ENCODE measurements at regions not wholly inside any gene's neighbourhood (a gene's known extent, or its start where the extent isn't known, plus 50 kb on each side); places are given as distances from the start of the nearest gene placed in this dataset.

DNA sequence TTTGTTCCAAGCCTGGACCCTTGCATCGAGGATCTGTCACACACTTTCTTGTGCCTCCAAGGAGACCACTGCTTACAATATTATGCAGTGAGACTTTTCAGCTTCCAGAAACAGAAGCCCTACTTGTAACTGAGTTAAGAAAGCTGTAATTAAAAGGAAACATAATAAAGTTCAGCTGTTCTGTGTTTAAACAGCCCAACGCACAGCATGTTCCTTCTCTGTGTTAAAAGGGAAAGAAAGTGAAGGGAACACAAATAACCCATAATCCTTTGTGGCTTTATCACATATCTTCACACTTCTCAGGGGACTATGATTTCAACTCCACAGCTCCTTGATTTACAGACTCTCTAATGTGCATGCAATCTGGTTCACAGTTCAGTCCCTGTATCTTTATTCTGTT is 200.3 kb upstream of the MTNR1B start:
- in situ Hi-C loops (cut with HindIII; ENCODE audit: low pct_unique_long_range_greater_than_20kb, low sequenced_read_pairs) = no loop called here
- TF ChIP-seq JUND (IDR thresholded peaks at IDR 0.05; ENCODE audit: low read depth) = no peak
- no peak for DNase-seq (ENCODE audit: low read depth in 1 of 2, low spot score in 1 of 2)

DNA sequence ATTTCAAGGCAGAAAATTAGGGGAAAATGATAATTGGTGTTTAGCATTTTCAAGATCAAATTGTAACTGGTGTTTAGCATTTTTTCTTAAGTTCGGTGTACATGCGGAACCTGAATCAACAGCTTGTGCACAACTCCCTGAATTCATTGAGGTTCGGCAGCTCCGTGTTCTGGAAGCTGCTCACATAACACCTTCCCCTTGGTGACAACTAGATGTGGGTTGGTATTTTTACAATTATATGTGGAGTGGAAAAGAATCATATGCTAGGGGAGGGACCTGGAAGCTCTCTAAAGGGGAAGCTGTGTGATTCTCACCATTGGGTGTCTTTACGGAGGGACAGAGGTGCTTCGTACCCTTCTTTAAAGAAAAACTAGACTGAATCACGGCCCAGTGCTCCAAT is 199.0 kb upstream of the MTNR1B start:
- no peak for DNase-seq (ENCODE audit: low read depth in 1 of 2, low spot score in 1 of 2)
- TF ChIP-seq JUND (IDR thresholded peaks at IDR 0.05; ENCODE audit: low read depth) = no peak
- in situ Hi-C loops (cut with HindIII; ENCODE audit: low pct_unique_long_range_greater_than_20kb, low sequenced_read_pairs) = no loop called here

GRCh38 chr11:92770981-92771380 is 198.5 kb upstream of the MTNR1B start:
- no peak for TF ChIP-seq JUND (IDR thresholded peaks at IDR 0.05; ENCODE audit: low read depth)
- no peak for DNase-seq (ENCODE audit: low read depth in 1 of 2, low spot score in 1 of 2)
- in situ Hi-C loops (cut with HindIII; ENCODE audit: low pct_unique_long_range_greater_than_20kb, low sequenced_read_pairs) = no loop called here

DNA sequence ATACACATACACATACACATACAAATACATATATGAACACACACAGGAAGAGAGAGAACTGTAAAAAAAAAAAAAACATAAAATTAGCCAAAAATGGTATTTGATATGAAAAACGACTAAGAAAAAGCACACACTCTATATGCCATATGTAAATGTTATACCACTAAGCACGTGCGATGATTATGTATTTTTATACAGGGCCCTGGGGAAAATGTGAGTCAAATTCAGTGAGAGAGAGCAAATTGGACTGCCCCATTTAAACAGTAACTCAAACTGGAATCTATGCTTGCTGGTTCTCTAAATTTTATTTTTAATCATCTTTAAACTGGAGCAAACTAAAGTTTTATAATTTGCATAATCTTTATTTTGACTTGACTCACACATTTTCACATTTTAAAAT is 197.8 kb upstream of the MTNR1B start:
- no peak for TF ChIP-seq JUND (IDR thresholded peaks at IDR 0.05; ENCODE audit: low read depth)
- in situ Hi-C loops (cut with HindIII; ENCODE audit: low pct_unique_long_range_greater_than_20kb, low sequenced_read_pairs) = no loop called here

GRCh38 chr11:92775003-92775676 is 194.3 kb upstream of the MTNR1B start:
- DNase-seq (ENCODE audit: low read depth in 1 of 2, low spot score in 1 of 2) = no peak
- in situ Hi-C loops (cut with HindIII; ENCODE audit: low pct_unique_long_range_greater_than_20kb, low sequenced_read_pairs) = no loop called here
- no peak for TF ChIP-seq JUND (IDR thresholded peaks at IDR 0.05; ENCODE audit: low read depth)

More for the DNA sequence above, 197.8 kb upstream of the MTNR1B start:
- DNase-seq (ENCODE audit: low read depth in 1 of 2, low spot score in 1 of 2) = no peak

DNA sequence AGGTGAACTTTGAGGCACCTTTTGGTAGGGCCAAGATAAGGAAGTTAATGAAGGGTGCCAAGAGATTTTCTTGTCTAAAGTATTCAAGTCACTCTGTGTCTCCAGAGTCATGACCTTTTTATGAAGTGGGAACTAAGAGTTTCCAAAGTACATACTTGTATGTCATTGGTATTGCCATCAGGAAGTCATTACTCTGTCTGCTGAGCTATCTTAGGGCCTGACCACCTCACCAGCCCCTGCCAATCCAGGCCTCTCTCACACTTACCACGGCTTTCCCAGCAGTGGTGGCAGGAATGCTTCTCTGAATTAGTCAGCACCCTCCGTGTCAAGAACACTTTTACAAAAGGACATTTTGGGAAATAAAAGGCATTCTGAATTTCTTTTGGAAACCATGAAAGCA is 192.8 kb upstream of the MTNR1B start:
- in situ Hi-C loops (cut with HindIII; ENCODE audit: low pct_unique_long_range_greater_than_20kb, low sequenced_read_pairs) = no loop called here
- no peak for TF ChIP-seq JUND (IDR thresholded peaks at IDR 0.05; ENCODE audit: low read depth)
- DNase-seq (ENCODE audit: low read depth in 1 of 2, low spot score in 1 of 2) = no peak

DNA sequence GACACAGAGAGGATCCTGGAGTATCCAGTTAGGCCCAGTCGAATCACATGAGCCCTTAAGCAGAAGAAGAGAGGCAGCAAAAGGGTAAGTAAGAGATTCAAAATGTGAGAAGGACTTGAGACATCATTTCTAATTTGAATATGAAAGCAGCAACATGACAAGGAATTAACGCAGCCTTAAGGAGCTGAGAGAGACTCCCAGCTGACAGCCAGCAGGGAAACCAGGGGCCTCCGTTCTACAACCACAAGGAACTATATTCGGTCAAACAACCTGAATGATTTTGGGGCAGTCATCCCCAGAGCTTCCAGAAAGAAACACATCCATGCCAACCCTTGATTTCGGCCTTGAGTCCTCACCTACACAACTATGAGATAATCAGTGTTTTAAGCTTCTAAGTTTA is 189.7 kb upstream of the MTNR1B start:
- no peak for TF ChIP-seq JUND (IDR thresholded peaks at IDR 0.05; ENCODE audit: low read depth)
- in situ Hi-C loops (cut with HindIII; ENCODE audit: low pct_unique_long_range_greater_than_20kb, low sequenced_read_pairs) = no loop called here

DNA sequence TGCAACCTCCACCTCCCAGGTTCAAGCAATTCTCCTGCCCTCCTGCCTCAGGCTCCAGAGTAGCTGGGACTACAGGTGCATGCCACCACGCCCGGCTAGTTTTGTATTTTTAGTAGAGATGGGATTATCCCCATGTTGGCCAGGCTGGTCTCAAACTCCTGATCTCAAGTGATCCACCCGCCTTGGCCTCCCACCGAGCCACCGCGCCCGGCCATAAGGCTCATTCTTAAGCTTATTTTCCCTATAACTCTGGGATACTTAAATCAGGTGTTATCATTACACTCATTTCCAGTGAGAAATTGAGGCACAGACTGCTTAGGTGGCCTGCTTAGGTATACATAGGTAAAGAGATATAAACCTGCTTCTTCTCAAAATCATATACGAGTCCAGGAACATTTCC is 188.3 kb upstream of the MTNR1B start:
- in situ Hi-C loops (cut with HindIII; ENCODE audit: low pct_unique_long_range_greater_than_20kb, low sequenced_read_pairs) = no loop called here
- no peak for DNase-seq (ENCODE audit: low read depth in 1 of 2, low spot score in 1 of 2)
- TF ChIP-seq JUND (IDR thresholded peaks at IDR 0.05; ENCODE audit: low read depth) = no peak

More for the DNA sequence above, 189.7 kb upstream of the MTNR1B start:
- DNase-seq (ENCODE audit: low read depth in 1 of 2, low spot score in 1 of 2) = no peak

DNA sequence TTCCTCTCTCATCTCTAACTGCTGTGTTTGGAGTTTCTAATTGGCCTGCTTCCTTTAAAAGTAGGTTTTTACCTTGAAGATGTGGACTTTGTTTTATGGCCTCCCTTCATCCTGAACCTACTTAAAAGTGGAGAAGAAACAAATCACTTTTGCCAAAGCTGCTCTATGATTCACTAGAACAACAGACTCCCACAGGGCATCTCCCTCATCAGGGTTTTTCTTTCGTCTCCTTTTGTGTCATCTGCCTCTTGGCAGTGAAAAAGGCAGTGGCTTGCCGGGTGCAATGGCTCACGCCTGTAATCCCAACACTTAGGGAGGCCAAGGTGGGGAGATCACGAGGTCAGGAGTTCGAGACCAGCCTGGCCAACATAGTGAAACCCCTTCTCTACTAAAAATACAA is 186.6 kb upstream of the MTNR1B start:
- in situ Hi-C loops (cut with HindIII; ENCODE audit: low pct_unique_long_range_greater_than_20kb, low sequenced_read_pairs) = no loop called here
- no peak for TF ChIP-seq JUND (IDR thresholded peaks at IDR 0.05; ENCODE audit: low read depth)
- DNase-seq (ENCODE audit: low read depth in 1 of 2, low spot score in 1 of 2) = no peak

- in situ Hi-C loops (cut with HindIII; ENCODE audit: low pct_unique_long_range_greater_than_20kb, low sequenced_read_pairs) = no loop called here
- no peak for TF ChIP-seq JUND (IDR thresholded peaks at IDR 0.05; ENCODE audit: low read depth)
- DNase-seq (ENCODE audit: low read depth in 1 of 2, low spot score in 1 of 2) = no peak
Observed at GRCh38 chr11:92784331-92784730, 185.1 kb upstream of the MTNR1B start.

- in situ Hi-C loops (cut with HindIII; ENCODE audit: low pct_unique_long_range_greater_than_20kb, low sequenced_read_pairs) = no loop called here
- no peak for DNase-seq (ENCODE audit: low read depth in 1 of 2, low spot score in 1 of 2)
- TF ChIP-seq JUND (IDR thresholded peaks at IDR 0.05; ENCODE audit: low read depth) = no peak
Observed at GRCh38 chr11:92787638-92788037, 181.8 kb upstream of the MTNR1B start.

DNA sequence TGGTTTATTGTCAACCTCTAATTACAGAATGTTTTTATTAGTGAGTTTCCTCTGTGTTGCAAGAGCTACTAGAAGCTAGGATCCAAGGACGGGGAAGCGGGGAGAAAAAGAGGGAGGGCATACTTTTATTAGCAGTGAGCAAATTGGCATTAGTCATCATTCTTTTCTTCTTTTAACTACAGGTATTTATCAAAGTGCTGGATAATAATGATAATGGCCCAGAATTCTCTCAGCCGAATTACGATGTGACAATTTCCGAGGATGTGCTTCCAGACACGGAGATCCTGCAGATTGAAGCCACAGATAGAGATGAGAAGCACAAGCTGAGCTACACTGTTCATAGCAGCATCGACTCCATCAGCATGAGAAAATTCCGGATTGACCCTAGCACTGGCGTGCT is 179.7 kb upstream of the MTNR1B start:
- in situ Hi-C loops (cut with HindIII; ENCODE audit: low pct_unique_long_range_greater_than_20kb, low sequenced_read_pairs) = no loop called here
- DNase-seq (ENCODE audit: low read depth in 1 of 2, low spot score in 1 of 2) = no peak
- no peak for TF ChIP-seq JUND (IDR thresholded peaks at IDR 0.05; ENCODE audit: low read depth)

GRCh38 chr11:92790366-92790765 is 179.1 kb upstream of the MTNR1B start:
- in situ Hi-C loops (cut with HindIII; ENCODE audit: low pct_unique_long_range_greater_than_20kb, low sequenced_read_pairs) = no loop called here
- no peak for DNase-seq (ENCODE audit: low read depth in 1 of 2, low spot score in 1 of 2)
- TF ChIP-seq JUND (IDR thresholded peaks at IDR 0.05; ENCODE audit: low read depth) = no peak

Data from T47D (cell line).